Stimulated activated naive CD4-positive, alpha-beta T cell (primary cell): ENCODE measurements at regions not wholly inside any gene's neighbourhood (a gene's known extent, or its start where the extent isn't known, plus 50 kb on each side); places are given as distances from the start of the nearest gene placed in this dataset.

Experiments used
- DNase-seq, 6 experiments: peaks; one replicate each; lab custom pipeline; 2025; lab: John Stamatoyannopoulos, UW

- DNase-seq = no peak
Observed at GRCh38 chr2:122114421-122114820, 359.0 kb downstream of the TSN start.

GRCh38 chr2:122117371-122117770 is 361.9 kb downstream of the TSN start:
- no peak for DNase-seq

- DNase-seq = no peak
Observed at GRCh38 chr2:122129399-122129798, 373.9 kb downstream of the TSN start.

GRCh38 chr2:122132147-122132691 is 376.8 kb downstream of the TSN start:
- no peak for DNase-seq

DNA sequence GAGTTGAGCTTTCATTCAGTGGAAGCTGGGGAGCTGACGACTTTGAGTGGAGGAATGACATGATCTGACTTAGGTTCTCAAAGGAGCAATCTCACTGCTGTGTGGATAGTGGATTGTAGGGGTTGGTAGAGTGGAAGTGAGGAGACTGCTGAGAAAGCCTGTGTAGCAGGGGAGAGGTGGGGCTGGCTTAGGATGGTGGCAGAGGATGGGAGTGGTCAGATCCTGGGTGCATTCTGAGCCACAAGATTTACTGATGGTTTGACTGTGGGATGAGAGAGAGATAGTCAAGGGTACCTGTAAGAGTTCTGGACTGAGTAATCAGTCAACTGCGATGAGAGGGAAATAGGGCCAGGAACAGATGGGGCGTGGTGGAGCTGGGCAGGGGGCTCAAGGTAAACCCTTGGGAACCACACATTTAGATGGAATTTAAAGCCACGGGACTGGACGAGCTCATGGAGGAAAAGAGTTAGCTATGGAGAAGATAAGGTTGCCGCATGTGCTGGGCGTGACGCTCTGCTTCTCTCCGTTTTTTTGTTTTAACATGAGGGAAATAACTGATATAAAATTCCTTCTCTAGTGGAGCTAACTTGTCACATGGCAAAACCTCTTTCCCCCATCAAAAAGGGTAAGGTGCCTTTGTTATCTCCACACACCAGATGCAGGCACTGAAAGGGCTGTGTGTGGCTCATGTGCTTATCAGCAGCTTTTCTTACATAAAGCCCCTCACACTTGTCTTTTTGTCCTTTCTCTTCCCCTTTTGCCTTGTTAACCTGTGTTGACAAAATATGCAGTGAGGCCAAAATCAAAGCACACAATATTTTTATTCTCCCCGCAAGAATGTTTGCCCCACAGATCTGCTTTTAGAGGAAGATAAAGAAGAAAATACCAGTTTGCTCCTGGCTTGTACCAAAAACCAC is 379.8 kb downstream of the TSN start:
- DNase-seq = no peak

DNA sequence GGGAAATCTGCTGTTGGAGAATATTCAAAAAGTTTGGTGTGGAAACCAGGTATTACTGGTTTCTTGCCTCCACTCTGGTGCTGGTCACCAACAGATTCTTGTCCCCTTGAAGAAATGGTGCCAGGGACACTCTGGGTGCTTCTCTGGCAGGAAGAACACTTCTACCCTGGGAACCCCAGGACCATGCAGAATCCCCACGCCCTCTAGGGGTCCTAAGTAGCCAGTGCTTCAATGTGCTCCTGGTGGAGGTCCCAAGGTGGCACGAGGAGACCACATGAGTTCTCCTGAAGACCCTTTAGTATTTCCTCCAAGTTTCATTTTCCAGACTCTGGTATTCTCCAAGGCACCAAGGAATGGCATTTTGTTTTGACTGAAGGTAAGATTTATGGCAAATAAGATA is 380.6 kb downstream of the TSN start:
- DNase-seq = no peak

DNA sequence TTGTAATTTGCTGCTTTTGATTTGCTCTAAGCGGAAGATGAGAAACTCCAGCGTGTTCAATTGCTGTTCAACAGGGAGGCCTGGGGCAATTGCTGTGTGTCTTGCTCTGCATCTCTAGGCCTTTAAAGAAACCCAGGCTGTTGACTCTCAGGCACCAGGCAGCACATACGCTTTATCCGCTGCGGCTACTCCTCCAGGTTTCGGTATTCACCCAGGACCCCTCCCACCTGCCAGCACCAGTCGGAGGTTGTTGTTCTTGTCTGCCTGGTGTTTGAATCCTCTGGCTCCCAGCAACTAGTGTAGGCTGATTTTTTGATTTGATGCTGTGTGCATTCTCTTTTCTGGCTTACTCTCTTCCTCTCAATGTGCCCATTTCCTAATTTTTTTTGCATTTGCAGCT is 383.1 kb downstream of the TSN start:
- DNase-seq = no peak

DNA sequence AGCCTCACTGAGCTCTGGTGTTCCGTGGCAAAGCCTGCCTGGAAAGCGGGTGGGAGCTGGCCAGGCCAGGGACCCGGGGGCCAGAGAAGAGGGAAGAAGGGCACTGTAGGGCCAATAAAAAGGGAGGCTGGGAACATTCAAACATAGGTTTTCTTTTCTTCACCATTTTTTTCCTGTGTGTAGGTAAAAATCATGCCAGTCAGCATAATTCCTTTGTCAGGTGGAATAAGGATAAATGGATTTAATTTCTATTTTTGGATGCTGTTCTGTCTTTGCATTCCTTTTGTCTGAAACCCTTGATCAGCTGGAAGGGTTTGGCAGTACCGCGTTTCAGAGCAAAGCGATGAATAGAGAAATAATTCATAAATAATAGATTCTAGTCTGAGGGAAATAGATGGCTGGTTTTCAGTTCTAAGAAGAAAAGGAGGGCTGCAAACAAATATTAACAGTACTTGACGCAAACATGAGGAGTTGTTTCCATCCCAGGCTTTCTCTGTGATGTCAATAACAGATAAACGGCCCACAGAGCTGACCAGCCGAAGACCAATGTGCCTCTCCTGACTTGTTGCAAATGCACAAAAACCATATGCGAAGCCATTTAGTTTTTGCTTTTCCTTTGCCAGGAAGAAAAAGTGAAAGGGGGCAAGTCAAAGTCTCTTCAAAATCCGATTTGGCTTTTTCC is 384.4 kb downstream of the TSN start:
- DNase-seq = no peak

DNA sequence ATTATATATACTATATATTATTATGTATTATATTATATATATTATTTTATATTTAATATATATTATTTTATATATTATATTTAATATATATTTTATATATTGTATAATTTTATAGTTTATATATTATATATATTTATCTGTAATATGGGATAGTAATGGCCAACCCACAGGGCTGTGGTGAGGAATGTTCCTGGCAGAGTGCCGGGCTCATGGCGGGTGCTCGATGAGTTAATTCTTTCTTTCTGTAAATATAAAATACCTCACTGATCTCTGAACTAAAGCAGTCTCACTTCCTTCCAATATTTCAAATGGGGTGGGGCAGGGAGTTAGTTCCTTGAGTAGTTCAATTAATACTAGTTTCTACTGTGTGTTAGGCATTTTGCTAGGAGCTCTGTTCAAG is 389.4 kb downstream of the TSN start:
- no peak for DNase-seq

DNA sequence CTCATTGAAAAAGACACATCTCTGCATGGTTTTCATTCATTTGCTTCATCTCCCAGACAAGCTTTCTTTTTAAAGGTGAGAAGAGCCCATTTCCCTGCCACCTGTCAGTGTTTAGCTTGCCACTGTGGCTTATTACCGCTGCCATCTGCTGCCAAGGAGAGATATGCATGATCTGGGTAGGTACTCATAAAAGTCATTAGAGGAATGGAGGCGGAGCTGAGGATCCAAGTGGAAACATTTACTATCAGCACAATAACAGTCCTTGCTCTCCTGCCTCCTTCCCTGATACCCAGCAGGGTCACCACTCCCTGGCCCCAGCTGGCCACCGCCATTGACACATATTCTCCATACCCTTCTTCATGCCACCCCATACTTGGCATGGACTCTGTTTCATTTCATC is 390.4 kb downstream of the TSN start:
- DNase-seq = no peak

GRCh38 chr2:122148128-122148767 is 392.8 kb downstream of the TSN start:
- no peak for DNase-seq

- DNase-seq = no peak
Observed at GRCh38 chr2:122150524-122151280, 395.3 kb downstream of the TSN start.

GRCh38 chr2:122152571-122152970 is 397.1 kb downstream of the TSN start:
- no peak for DNase-seq

DNA sequence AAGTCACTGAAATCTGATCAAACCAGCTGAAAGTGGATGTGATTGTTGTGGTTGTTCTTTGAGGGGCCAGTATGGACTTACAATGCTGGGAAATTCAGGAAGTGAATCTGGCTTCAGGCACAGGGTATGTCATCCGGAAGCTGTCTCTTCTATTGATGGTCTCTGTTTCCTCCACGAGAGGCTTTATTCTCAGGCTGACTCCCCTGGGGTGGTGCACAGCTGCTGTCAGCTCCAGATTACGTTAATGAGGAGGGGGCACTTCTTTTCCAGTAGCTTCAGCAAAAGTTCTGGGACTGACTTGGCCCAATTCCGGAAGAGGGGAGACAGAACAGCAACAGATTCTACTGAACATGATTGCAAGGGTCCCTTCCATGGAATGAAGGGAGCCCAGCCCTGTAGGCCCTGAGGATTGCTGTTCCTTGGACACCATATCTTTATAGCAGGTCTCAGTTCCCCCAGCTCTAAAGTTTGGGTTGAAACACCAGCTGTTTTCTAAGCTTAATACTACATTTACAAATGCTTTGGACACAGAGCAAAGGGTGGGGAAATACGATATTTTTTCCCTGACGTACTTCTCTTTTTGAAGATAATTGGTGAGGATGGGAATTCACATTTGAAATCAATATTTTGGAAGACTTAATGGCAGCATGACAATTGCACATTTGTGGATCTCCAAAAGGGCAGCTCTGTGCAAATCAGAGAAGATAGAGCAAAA is 400.9 kb downstream of the TSN start:
- no peak for DNase-seq

- DNase-seq = no peak
Observed at GRCh38 chr2:122157158-122157557, 401.7 kb downstream of the TSN start.

GRCh38 chr2:122163617-122164016 is 408.2 kb downstream of the TSN start:
- no peak for DNase-seq

GRCh38 chr2:122164964-122165363 is 409.5 kb downstream of the TSN start:
- DNase-seq = no peak

DNA sequence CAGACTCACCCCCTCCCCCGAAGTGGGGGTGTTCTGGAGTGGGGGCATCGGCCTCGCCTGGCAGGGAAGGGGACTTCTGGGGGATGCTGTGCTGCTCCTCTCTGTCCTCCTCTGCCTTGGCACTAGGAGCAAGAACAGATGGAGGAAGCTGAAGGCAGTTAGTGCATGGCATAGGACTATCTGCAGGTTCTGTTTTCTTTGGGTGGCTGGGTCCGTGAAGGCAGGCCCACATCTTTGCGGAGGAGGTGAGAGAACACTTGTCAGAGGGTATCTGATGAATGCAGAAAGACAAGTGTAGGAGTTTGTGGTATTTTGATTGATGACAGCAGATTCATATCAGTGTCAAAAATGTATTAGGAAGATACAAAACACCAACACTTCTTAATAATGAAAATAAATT is 411.4 kb downstream of the TSN start:
- no peak for DNase-seq

DNA sequence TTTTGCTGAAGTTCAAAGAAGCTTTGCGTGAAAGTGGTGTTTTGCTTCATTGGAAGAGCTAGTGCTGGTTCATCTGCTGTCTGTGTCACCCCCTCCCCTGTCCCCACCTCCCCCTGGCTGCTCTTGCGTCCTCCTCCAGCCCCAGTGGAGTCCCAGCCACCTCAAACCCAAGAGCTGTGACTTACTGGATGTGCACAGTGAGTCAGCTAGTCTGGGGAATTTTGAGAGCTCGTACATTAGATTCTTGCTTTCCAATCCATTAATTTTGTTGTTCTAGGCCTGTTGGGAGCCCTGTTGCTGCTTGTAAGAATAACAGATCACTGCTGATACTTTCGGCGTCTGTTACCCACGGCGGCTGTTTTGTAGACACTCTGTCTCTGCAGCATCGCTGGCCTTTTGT is 412.1 kb downstream of the TSN start:
- no peak for DNase-seq

- DNase-seq = no peak
Observed at GRCh38 chr2:122168799-122169198, 413.3 kb downstream of the TSN start.

- DNase-seq = no peak
Observed at GRCh38 chr2:122172812-122173211, 417.4 kb downstream of the TSN start.
